HG03571 (cell line): ENCODE measurements at regions not wholly inside any gene's neighbourhood (a gene's known extent, or its start where the extent isn't known, plus 50 kb on each side); places are given as distances from the start of the nearest gene placed in this dataset.
A peak's percentile ranks its signal among the peaks of the same experiment; 100 is the strongest.

Source experiments
- ATAC-seq: cut with Tn5 transposase; IDR thresholded peaks from one replicate; pipeline ENCODE4 v1.9.1; 2021; ENCODE audit not compliant: unreplicated experiment

DNA sequence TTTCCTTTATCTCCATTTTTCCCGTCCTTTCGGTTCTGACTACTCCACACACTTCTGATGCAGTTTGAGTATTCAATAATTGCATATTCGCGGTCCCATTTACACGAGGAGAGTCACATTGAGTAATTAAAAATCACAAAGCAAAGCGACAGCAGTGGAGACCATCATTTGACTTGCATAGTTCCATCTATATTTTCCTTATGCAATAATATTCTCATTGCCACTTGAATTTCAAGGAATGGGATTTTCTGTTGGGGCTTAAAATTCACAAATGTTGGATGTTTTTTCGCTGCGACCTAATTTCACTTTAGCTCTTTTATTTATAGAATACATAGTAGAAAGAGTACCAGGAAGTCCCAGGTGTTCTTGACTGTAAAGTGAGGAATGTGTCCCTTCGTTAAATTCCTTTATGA is 186.8 kb downstream of the ZEB2 start:
- no peak for ATAC-seq

DNA sequence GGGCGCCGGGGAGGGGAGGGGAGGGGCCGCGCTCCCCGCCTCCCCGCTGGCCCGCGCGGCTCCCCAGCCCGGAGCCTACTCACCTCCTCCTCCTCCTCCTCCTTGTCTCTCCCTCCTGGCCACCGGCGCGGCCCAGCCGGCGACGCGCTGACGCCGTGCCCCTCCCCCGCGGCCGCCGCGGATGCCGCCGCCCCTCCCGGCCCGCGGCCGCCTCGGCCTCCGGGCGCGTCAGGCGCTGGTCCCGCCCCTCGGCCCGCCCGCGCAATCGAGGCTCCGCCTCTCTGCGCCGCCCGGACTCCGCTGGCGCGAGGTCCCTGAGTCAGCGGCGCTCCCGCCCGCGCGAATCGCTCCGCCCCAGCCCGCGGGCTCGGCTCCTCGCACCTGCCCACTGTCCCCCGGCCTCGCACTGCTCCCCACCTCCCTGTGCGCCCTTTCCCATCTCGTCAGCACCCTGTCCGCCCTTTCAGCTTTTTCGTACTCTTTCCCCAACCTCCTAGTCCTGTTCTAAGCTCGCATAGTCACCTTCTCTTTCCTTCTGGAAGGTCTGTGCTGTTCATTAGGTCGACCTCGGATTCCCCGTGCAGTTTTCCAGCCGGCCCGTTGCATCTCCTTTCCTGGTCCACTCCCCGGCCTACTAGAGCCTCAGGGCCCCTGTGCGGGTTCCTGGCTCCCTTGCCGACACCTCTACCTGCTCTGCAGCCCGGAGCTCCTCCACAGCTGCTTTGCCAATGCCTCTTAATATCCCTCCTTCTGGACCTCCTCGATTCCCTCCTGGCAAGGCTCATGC is 187.4 kb downstream of the ZEB2 start:
- ATAC-seq, result peak; percentile 92

DNA sequence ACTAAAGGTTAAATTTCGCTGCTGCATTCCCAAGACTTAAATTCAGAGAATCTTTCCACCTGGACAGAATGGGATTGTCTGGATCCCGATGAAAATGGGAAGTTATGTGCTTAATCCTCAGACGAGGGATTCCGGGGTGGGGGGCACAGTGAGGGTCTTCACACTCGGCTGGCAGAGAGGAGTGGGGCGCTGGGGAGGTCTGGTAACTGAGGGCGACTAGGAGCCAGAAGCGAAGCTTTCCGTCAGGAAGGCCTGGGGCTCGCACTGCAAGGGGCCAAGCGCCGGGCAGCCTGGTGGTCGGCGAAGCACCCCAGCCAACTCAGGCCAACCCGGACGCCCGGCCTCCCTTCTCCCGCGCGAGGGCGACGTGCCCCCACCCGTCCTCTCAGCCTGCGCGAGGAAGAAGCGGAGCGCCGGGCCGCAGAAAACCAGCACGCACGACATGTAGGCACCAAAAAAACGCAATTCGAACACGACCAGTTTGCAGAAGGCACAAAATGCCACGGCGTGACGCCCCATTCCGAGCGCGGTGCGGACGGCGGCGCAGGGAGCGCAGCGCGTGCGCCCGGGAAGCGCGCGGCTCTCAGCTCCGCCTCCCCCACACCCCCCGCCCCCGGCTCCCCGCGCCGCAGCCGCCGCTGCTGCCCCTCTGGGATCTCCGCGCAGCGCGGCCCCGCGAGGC is 188.1 kb downstream of the ZEB2 start:
- peak; percentile 70 for ATAC-seq

DNA sequence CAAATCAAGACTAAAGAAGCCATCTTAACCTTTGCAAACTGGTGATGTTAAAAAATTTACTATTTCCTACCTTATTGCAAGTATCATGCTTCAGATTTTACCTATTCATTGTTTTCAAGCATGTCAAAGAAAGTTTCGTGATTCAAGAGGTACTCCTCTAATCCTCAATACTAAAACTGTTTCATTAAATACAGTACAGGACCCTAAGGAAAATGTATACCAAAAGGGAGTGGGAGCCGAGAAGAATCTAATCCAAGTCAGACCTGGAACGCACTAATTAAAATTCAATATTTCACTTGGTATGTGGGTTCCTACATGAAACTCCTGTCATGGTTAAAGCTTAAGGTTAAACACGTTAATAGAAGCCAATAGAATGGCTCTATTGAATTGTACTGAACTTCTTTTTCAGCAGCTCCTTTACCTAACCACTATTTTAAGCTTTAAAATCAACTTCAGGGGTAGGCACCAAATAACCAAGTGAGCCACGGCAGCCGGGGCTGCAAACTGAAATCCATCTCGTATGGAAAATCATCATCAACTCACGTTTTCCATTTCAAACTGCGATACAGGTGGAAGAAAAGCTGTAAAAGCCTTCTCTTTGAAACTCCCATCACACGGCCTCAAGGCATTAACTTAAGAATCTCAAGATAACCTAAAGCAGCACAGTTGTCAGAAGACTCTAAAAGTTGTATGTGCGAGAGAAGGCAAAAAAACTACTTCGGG is 188.8 kb downstream of the ZEB2 start:
- no peak for ATAC-seq

DNA sequence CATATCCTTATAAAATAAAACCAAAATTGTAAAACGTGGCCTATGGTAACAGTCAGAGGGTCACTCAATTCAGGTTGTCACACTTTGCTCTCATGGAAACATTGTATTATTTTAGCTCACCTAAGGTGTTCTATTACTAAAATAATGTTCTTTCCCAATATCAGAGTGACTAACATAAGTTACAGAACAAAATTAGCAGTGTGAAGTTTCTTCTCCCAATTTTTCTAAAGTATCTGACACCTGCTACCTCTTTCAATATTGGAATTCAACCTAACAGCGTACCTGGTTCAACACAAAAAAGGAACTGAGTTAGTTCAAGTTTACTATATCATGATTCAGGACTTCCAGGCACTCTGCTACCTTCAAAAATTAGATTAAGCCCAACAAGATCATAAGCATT is 190.4 kb downstream of the ZEB2 start:
- no peak for ATAC-seq

DNA sequence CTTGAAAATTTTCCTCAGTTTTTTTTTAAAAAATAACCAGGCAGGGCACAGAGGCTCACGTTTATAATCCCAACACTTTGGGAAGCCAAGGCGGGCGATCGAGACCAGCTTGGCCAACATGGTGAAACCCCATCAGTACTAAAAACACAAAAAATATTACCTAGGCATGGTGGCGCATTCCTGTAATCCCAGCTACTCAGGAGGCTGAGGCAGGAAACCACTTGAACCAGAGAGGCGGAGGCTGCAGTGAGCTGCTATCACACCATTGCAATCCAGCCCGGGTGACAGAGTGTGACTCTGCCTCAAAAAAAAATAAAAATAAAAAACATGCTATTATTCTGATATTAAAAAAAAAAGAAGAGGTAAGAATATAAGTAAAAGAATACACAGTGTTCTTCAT is 191.0 kb downstream of the ZEB2 start:
- no peak for ATAC-seq

DNA sequence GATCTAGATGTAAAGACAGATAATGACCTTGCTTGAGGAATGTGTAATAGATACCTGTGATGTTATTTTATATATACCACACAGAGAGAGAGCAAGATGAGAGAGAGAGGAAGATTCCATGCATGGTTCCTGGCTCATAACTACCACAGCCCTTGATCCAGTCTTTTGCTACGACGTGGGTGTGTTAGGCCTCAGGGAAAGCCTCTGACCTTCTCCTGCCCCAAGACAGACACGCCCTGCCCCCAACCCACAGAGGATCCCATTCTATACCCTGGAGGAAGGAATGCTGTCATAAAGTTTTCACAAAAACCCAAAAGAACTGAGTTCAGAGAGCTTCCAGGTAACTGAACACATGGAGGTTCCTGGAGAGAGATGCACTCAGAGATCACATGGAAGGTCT is 193.1 kb downstream of the ZEB2 start:
- ATAC-seq, result no peak

DNA sequence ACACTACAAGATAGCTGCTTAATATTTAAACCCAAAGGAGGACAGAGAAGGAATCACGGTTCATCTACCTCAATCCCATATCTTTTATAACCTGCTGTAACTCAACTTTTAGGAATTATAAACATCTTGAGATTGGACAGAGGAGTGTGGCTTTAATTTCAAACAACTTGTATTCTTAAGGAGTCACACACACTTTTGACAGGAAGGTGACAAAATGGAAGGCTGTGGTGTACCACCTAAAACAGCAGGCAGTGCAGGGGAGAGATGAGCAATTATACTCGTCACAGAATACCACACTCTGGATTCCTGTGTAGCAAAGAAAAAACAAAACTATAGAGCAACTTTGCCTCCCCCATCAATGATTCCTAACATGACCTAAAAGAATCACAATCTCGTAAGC is 194.8 kb downstream of the ZEB2 start:
- peak; percentile 66 for ATAC-seq

DNA sequence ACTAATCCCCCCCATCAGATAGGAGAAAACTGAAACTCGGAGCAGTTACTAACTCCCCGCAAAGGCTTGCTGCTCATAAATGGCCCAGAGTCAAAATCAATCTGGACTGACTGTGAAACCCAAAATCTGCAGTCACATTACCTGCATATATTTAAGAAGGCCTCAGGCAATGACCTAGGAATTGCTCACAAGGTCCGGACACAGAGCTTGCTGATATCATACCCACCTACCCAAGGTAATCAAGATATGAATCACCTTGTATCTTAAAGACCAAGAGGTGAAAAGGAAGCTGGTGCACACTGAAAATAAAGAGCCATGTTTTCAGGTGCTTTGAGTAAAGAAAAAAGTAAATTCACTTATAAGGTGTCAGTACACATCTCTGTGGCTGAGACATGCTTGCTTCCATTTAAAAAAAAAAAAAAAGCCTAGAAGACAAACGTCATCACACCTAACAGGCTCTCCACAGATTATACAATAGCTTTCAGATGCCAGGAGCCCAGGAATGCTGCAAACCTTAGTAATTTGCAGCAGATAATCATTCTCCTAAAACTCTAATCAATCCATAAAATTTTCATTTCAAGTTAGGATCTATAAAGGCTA is 195.4 kb downstream of the ZEB2 start:
- ATAC-seq, result peak; percentile 33

DNA sequence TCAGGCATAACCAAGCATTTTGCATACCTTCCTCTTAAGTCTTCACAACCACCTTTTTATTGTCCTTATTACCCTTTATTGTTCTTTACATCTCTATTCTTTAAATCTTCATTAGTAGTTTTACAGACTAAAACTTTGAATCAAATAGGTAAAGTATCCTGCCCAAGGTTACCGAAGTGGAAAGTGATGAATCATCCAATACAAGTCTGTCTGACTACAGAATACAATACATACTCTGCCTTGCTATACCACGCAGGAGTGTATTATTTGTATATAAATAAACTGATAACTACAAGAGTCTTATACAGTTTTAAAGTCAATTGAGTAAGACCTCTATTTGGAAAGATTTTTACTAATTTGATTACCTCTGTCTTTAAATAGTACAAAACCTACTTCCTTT is 196.0 kb downstream of the ZEB2 start:
- peak; percentile 55 for ATAC-seq

DNA sequence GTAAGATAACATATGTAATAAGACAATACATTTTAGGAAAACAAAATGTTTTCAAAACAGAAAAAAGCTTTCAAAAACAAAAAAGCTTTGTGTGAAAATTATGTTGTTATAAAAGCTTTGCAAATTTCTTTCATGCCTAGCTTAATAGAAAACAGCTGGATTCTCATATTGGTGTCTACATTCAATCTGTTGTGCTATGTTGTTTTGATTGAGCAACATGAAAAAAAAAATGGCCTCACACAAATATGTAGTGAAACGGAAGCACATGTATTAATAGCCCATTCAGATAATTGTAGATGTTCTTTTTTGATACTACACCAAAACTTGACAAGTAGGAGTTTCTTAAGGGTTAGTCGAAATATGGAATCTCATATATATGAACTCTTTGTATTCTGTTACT is 197.5 kb downstream of the ZEB2 start:
- ATAC-seq, result no peak

DNA sequence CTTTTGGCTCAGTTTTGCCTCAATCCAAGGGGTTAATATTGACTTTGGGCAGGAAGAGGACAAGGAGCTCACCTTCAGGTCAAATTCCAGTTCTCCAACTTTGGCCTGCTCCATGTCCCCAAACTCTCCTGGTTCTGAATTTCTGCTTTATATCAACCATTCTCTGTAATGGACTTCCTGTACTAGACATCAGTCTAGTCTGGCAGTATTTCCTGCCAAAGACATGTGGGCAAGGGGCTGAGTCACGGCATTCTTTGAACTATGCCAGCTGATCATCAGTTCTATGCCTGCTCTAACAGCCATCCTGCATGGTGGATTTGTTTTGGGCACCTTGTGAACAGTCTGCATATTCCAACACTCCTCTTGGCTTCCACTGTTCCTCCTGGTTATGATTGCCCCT is 199.4 kb downstream of the ZEB2 start:
- no peak for ATAC-seq

DNA sequence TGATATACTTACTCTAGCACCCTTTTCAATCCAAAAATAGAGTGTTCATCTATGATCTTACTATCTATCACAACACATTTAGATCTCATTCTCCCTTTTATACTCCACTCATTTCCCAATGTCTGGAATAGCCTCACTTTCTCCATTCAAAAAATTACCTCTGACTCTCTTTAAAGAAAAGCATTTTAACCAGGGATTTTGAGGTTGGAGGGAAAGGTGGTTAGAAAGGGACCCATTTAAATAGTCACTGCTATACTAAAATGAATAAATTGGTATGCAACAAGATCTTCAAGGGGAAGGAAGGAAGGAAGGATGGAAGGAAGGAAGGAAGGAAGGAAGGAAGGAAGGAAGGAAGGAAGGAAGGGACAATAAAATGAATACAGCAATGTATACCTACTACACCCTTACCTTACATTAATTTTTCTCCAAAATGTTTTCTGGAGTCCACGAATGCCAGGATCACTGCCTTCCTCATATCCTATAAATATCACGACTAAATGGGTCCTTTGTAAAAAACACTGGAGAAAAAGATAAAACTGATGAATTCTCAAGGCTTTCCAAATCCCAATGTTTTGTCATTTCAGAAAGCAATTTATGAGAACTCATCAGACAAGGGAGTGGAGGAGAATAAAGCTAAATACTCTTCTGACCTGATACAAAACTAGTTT is 202.7 kb downstream of the ZEB2 start:
- ATAC-seq, result no peak

DNA sequence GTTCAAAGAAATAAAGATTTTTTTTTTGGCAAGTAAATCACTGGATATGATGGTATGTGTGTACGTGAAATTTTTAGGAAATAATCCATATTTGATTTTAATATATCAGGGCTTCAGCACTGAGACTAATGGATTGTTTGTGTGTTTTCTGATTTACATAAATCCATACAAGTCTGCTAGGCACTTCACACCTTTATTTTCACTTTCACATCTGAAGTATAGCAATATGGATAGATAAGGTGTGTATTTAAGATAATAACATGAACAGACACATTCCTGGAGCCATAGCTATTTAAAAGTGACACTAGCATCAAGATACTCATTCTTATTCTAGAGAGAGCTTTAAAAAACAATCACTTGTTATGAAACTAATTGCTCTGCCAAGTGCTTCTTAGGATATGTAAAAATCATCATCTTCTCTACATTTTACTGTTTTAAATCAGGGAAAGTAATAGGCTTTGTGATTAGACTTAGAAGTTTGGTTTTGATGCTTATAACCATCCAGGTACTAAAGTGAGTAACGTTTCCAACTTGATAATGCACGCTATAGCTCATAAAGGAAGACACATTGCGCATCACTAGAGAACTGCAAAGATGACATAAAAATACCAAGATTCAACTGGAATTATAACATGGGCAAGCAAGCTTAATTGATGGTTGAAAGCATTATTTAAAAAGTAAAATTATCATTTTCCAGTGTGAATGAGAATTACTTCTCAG is 208.9 kb downstream of the ZEB2 start:
- no peak for ATAC-seq

DNA sequence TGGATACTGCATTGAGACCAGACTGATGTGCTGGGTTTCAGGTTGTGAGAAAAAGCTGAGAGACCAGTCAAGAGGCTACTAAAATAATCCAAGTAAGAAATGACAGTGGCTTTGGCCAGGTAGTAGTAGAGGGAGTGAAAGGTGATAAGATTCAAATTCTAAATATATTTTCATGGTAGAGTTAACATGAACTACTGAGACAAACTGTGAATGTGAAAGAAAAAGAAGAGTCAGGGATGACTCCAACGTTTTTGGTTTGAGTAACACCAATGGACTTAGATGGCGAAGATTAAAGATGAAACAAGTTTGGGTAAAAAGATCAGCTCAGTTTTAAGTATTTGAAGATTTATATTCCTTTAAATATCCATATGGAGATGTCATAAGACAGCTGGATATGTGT is 209.4 kb downstream of the ZEB2 start:
- ATAC-seq, result no peak

DNA sequence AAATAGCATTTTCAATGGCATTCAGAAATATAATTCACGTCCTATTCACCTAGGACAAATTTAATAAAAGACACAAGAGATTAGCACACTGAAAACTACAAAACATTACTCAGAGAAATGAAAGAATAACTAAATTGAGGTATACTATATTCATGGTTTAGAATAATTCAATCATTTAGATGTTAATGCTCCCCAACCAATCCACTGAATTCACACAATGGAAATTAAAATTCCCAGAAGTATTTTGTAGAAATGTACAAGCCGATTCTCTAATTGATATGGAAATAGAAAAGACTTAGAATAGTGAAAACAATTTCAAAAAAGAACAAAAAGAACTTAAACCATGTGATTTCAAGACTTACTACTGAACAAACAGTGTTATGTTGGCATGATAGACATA is 212.2 kb downstream of the ZEB2 start:
- ATAC-seq, result no peak

DNA sequence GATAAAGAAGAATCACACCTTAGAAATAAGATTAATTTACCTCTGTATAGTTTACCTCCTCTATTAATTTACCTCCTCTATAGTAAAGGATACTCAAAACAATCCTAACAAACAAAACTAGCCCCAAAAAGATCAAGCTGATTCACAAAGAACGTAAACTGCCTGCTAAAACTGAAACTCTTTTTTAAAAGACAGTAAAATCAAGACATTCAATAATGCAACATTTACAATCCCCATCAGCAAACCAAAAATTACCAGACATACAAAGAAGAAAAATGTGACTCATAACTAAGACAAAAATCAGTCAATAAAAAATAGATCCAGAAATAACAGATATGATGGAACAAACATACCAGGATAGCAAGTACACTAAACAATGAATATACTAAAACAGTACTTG is 215.7 kb downstream of the ZEB2 start:
- ATAC-seq, result no peak

DNA sequence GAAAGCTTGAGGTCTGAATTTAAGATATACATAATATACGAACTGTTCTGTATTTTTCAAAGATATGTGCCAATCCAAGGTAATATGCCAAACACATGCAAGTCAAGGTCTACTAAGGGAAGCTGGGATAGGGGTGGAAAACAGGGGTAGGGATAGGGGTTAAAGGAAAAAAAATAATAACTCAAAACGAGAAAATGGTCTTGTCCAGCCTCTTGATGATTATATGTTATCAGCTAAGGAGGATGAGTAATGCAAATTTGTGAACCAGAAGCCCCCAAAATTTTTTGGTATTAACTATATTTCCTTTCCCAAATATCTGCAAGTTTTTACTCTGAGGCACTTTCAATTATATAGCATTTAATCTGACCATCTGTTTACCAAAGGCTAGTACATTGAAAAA is 219.3 kb downstream of the ZEB2 start:
- no peak for ATAC-seq

DNA sequence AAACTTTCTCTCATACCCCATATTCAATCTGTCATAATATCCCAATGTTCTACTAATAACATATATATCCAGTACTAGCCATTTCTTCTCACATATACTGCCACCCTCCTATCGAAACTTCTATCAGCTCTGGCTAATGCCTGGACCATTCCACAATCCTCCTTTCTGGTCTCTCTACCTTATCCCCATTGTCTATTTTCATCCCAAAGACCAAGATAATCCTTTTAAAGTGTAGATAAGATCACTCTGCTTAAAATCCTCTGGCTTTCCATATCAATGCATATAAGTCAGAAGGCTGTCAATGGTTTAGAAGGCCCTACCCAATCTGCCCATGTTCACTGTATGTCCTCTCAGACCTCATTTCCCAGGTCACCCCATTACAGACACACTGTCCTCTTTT is 229.6 kb downstream of the ZEB2 start:
- ATAC-seq, result no peak

DNA sequence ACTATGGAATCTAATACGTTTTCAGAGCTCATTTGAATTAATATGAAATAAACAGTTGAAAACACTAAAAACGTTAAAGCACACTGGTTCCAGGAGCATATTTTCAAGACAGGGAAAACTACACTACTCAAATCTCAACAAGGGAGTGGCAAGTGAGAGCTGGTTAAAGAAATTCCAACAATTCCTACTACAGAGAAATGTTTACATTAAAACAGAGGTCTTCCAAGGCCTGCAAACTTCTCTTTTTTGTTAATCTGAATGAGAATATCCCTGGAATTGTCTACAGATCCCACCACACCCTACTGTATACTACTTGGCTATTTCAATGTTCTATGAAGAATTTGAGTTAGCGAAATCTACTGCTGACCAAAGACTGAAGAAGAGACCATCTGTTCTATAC is 231.5 kb downstream of the ZEB2 start:
- no peak for ATAC-seq

DNA sequence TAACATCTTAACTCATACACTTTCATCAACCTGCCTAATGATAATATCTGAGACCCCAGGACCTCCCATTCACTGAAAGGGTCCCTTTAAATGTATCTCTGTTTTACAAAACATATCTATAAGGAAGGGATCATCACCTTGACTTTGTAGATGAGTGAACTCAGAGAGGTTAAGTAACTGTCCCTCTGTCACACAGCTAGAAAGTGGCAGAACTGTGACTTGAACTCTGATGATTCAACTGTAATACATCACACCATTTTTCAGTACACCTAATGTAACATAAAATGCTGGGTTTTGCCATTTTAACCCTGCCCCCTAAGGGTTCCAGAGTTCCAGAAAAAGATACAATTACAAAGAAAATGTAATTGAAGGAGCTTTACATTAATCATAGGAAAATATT is 234.6 kb downstream of the ZEB2 start:
- no peak for ATAC-seq
